Neuronal stem cell (in vitro differentiated cells): ENCODE measurements at regions not wholly inside any gene's neighbourhood (a gene's known extent, or its start where the extent isn't known, plus 50 kb on each side); places are given as distances from the start of the nearest gene placed in this dataset.

Experiments used
- DNase-seq: peaks from one replicate; pipeline ENCODE4 v3.0.0-alpha.2; 2013; ENCODE audit warnings: low spot score
- H2AFZ ChIP-seq: one replicate; pipeline ENCODE4 v1.6.1; 2013; ENCODE audit warnings: mild to moderate bottlenecking, low read length, inconsistent platforms
- H2AK5ac ChIP-seq: 2 replicates; pipeline ENCODE4 v1.6.1; 2013; ENCODE audit warnings: low read depth, mild to moderate bottlenecking, inconsistent platforms, low read length, moderate library complexity, mixed read lengths
- H2BK120ac ChIP-seq: 2 replicates; pipeline ENCODE4 v1.6.1; 2013; ENCODE audit warnings: low read depth, mild to moderate bottlenecking, inconsistent platforms, low read length, moderate library complexity, mixed read lengths
- H2BK12ac ChIP-seq: one replicate; pipeline ENCODE4 v1.6.1; 2013; ENCODE audit warnings: low read length, inconsistent platforms
- H2BK15ac ChIP-seq: 2 replicates; pipeline ENCODE4 v1.6.1; 2013; ENCODE audit warnings: mild to moderate bottlenecking, low read length, inconsistent platforms, mixed read lengths
- H2BK5ac ChIP-seq: one replicate; pipeline ENCODE4 v1.6.1; 2013; ENCODE audit warnings: inconsistent platforms, mild to moderate bottlenecking, low read length, moderate library complexity
- H3K14ac ChIP-seq: one replicate; pipeline ENCODE4 v1.6.1; 2013; ENCODE audit warnings: low read length, inconsistent platforms
- H3K18ac ChIP-seq: 2 replicates; pipeline ENCODE4 v1.6.1; 2013; ENCODE audit warnings: low read length, inconsistent platforms
- H3K23ac ChIP-seq: 2 replicates; pipeline ENCODE4 v1.6.1; 2013; ENCODE audit warnings: low read depth, mild to moderate bottlenecking, mixed read lengths, low read length, inconsistent platforms; ENCODE audit not compliant: poor library complexity
- H3K27ac ChIP-seq: replicated peaks from 3 replicates; pipeline ENCODE4 v1.5.1; 2013; ENCODE audit warnings: low read length, inconsistent platforms
- H3K27me3 ChIP-seq, 3 experiments: 2 replicates each; pipeline ENCODE4 v1.6.1; 2013; ENCODE audit warnings: low read length in 3 of 3, mild to moderate bottlenecking in 2 of 3, inconsistent platforms in 1 of 3, low read depth in 1 of 3, mixed read lengths in 1 of 3, moderate library complexity in 1 of 3; ENCODE audit not compliant: control insufficient read depth in 3 of 3, insufficient read depth in 3 of 3
- H3K36me3 ChIP-seq, 2 donors: replicated peaks in 1 of 2; 2 replicates each; pipeline ENCODE4 v1.6.1; 2013; ENCODE audit warnings: low read length in 2 of 2; ENCODE audit not compliant: control insufficient read depth in 2 of 2, insufficient read depth in 2 of 2
- H3K4ac ChIP-seq: 2 replicates; pipeline ENCODE4 v1.6.1; 2013; ENCODE audit warnings: inconsistent platforms, mild to moderate bottlenecking, low read length, moderate library complexity
- H3K4me1 ChIP-seq, 2 donors: 1 replicate in 1 of 2; 2 replicates in 1 of 2; pipeline ENCODE4 v1.6.1; 2013; ENCODE audit warnings: low read length in 2 of 2, low read depth in 1 of 2; ENCODE audit not compliant: control insufficient read depth in 2 of 2, insufficient read depth in 1 of 2
- H3K4me2 ChIP-seq: one replicate; pipeline ENCODE4 v1.6.1; 2013; ENCODE audit warnings: mild to moderate bottlenecking, low read length, inconsistent platforms; ENCODE audit not compliant: insufficient read depth, poor library complexity, severe bottlenecking
- H3K4me3 ChIP-seq, 2 donors: 2 replicates each; pipeline ENCODE4 v1.5.1; 2013; ENCODE audit warnings: low read length in 2 of 2, mild to moderate bottlenecking in 2 of 2, inconsistent platforms in 1 of 2, moderate library complexity in 1 of 2
- H3K79me1 ChIP-seq: one replicate; pipeline ENCODE4 v1.6.1; 2013; ENCODE audit warnings: low read depth, mild to moderate bottlenecking, inconsistent platforms, low read length, moderate library complexity
- H3K9ac ChIP-seq: one replicate; pipeline ENCODE4 v1.6.1; 2013; ENCODE audit warnings: mild to moderate bottlenecking, low read depth, low read length, inconsistent platforms; ENCODE audit not compliant: poor library complexity
- H3K9me3 ChIP-seq, 2 donors: replicated peaks in 1 of 2; 2 replicates each; pipeline versions ENCODE3 to v1.6.1; 2013; ENCODE audit warnings: low read length in 2 of 2, mild to moderate bottlenecking in 2 of 2, inconsistent platforms in 1 of 2, low read depth in 1 of 2, mixed read lengths in 1 of 2, moderate library complexity in 1 of 2; ENCODE audit not compliant: control insufficient read depth in 2 of 2, insufficient read depth in 1 of 2
- H4K8ac ChIP-seq: one replicate; pipeline ENCODE4 v1.6.1; 2013; ENCODE audit warnings: low read depth, mild to moderate bottlenecking, inconsistent platforms, low read length, moderate library complexity
- H4K91ac ChIP-seq: one replicate; pipeline ENCODE4 v1.6.1; 2013; ENCODE audit warnings: low read length, low read depth, mild to moderate bottlenecking, inconsistent platforms; ENCODE audit not compliant: poor library complexity
- WGBS, 2 donors: extraction: QIAGEN DNeasy Blood & Tissue Kit; methylation state at CpG; one replicate each; pipeline ENCODE4 v1.1.7; 2013; ENCODE audit warnings: missing lambda C conversion rate in 2 of 2, mixed read lengths in 1 of 2; ENCODE audit not compliant: insufficient read length in 2 of 2, insufficient replicate concordance in 1 of 2; ENCODE audit errors: extremely low coverage in 2 of 2; 5-methylcytosine and 5-hydroxymethylcytosine counted together

DNA sequence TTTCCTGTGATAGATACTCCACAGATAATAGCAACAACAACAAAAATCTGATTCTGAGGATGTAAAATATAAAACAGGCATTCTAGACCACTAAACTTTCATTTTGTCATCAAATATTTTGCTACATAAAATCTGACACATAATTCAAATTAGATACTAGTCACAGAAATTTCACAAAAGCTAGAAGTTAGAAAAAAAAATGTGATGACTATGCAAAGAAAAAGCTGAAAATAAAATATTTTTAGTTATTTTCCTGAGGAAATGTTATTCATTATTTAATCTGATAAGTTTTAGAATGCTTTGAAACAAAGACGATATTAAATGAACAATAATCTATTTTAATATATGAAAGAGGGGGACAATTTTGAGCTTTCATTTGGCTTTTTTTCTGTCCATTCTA lies 357.2 kb downstream of the SLITRK6 start:
- no peak overlapping the region for H3K14ac ChIP-seq
- no CpG with 5 or more reads among the region's 1 CpG for WGBS, 2 donors
- DNase-seq = no peak
- H3K9ac ChIP-seq = no peak overlapping the region
- no peak overlapping the region for H3K4me2 ChIP-seq
- H3K18ac ChIP-seq = no peak overlapping the region
- H3K27ac ChIP-seq = no peak overlapping the region
- H4K91ac ChIP-seq = no peak overlapping the region
- H3K36me3 ChIP-seq = no peaks in the 10 kb centered on the region
- H3K23ac ChIP-seq = no peak overlapping the region
- H2AK5ac ChIP-seq = no peak overlapping the region
- H2BK15ac ChIP-seq = no peak overlapping the region
- no peak overlapping the region for H4K8ac ChIP-seq
- no peaks in the 10 kb centered on the region for H3K27me3 ChIP-seq
- no peak overlapping the region for H2BK120ac ChIP-seq
- no peaks in the 10 kb centered on the region for H3K4me1 ChIP-seq
- no peak overlapping the region for H2BK12ac ChIP-seq
- no peaks in the 10 kb centered on the region for H3K9me3 ChIP-seq
- no peak overlapping the region for H3K4ac ChIP-seq
- no peak overlapping the region for H2BK5ac ChIP-seq
- no peaks in the 10 kb centered on the region for H3K79me1 ChIP-seq
- H3K4me3 ChIP-seq = no peak overlapping the region
- no peak overlapping the region for H2AFZ ChIP-seq

DNA sequence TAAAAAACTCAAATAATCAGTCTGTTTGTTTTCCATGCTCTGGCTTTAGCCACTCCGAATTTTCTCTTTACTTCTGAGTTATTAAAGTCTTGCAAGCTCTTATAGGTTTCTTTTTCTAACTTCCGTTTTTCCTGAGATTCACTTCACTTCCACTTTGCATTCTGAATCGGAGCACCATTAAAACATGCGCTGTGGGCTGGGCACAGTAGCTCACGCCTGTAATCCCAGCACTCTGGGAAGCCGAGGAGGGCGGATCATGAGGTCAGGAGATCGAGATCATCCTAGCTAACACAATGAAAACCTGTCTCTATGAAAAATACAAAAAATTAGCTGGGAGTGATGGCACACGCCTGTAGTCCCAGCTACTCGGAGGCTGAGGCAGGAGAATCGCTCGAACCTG lies 357.9 kb downstream of the SLITRK6 start:
- no peak overlapping the region for H4K91ac ChIP-seq
- no peak overlapping the region for H3K14ac ChIP-seq
- H2BK5ac ChIP-seq = no peak overlapping the region
- no peaks in the 10 kb centered on the region for H3K79me1 ChIP-seq
- H2BK12ac ChIP-seq = no peak overlapping the region
- DNase-seq = no peak
- no peak overlapping the region for H2BK120ac ChIP-seq
- no peak overlapping the region for H3K23ac ChIP-seq
- H3K4me1 ChIP-seq = no peaks in the 10 kb centered on the region
- H3K18ac ChIP-seq = no peak overlapping the region
- no peak overlapping the region for H2AK5ac ChIP-seq
- H3K9me3 ChIP-seq = no peaks in the 10 kb centered on the region
- WGBS, 2 donors = no CpG with 5 or more reads among the region's 12 CpGs
- no peak overlapping the region for H2AFZ ChIP-seq
- H4K8ac ChIP-seq = no peak overlapping the region
- H3K4me3 ChIP-seq = no peak overlapping the region
- H3K27me3 ChIP-seq = no peaks in the 10 kb centered on the region
- no peak overlapping the region for H3K9ac ChIP-seq
- no peak overlapping the region for H2BK15ac ChIP-seq
- no peak overlapping the region for H3K4ac ChIP-seq
- H3K27ac ChIP-seq = no peak overlapping the region
- no peak overlapping the region for H3K4me2 ChIP-seq
- H3K36me3 ChIP-seq = no peaks in the 10 kb centered on the region

DNA sequence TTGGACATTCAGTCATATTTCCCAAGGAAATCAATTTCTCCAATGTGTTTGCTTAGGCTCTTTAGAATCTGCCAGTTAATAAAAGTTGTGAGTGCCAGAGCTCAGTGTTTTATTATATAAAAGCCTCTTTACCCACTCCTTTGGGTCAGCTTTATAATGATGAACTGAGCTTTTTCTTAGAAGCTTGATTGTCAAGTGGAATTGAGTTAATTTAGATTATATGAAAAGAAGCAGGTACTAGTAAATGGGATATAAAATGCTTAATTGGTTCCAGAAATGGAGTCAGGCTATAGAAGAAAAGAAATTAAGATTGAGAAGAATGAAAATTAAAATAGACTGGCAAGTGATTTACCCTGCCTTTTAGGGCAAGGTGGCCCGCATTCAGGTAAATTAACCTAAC lies 363.2 kb downstream of the SLITRK6 start:
- no peak for DNase-seq
- no peak overlapping the region for H2BK15ac ChIP-seq
- no peak overlapping the region for H3K4me3 ChIP-seq
- no peak overlapping the region for H3K4ac ChIP-seq
- H3K23ac ChIP-seq = no peak overlapping the region
- H3K27me3 ChIP-seq = no peaks in the 10 kb centered on the region
- H3K4me2 ChIP-seq = no peak overlapping the region
- no peaks in the 10 kb centered on the region for H3K4me1 ChIP-seq
- H2BK120ac ChIP-seq = no peak overlapping the region
- H3K18ac ChIP-seq = no peak overlapping the region
- H2AK5ac ChIP-seq = no peak overlapping the region
- H2BK5ac ChIP-seq = no peak overlapping the region
- no CpG with 5 or more reads among the region's 1 CpG for WGBS, 2 donors
- no peaks in the 10 kb centered on the region for H3K36me3 ChIP-seq
- H4K91ac ChIP-seq = no peak overlapping the region
- H4K8ac ChIP-seq = no peak overlapping the region
- no peaks in the 10 kb centered on the region for H3K9me3 ChIP-seq
- no peak overlapping the region for H2AFZ ChIP-seq
- H3K27ac ChIP-seq = no peak overlapping the region
- H3K14ac ChIP-seq = no peak overlapping the region
- no peak overlapping the region for H2BK12ac ChIP-seq
- no peak overlapping the region for H3K9ac ChIP-seq
- H3K79me1 ChIP-seq = no peaks in the 10 kb centered on the region

DNA sequence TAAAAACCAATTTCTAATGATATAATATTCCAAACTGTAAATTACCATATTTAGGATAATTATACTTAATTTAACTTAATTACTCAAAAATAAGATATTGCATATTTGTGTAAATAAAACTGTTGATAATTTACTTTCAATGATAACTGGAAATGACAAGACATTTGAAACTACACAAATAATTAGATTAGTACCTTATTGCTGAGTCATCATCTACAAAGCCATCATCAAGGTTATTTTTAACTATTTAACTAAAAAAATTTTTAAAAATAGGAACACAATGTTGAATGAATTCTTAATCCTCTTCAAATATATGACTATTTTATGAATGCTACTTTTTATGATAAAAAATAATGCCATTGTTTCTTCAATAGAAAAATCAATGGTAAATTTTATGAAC lies 364.3 kb downstream of the SLITRK6 start:
- DNase-seq = no peak
- Histone ChIP-seq H3K27ac (no peak overlapping the region), H2BK12ac (no peak overlapping the region), H3K18ac (no peak overlapping the region), H2AFZ (no peak overlapping the region), H3K4me2 (no peak overlapping the region), H3K9me3 (peaks cover 0 to 2% of the 10 kb centered on the region in 2 donors), H2BK15ac (no peak overlapping the region), H3K4ac (no peak overlapping the region), H3K4me3 (no peak overlapping the region), H3K23ac (no peak overlapping the region), H3K79me1 (no peaks in the 10 kb centered on the region), H3K9ac (no peak overlapping the region), H2BK5ac (no peak overlapping the region), H3K27me3 (no peaks in the 10 kb centered on the region), H2BK120ac (no peak overlapping the region), H3K4me1 (no peaks in the 10 kb centered on the region), H4K91ac (no peak overlapping the region), H3K36me3 (no peaks in the 10 kb centered on the region), H3K14ac (no peak overlapping the region), H4K8ac (no peak overlapping the region), H2AK5ac (no peak overlapping the region)
